ENCODE measurements at regions not wholly inside any gene's neighbourhood (a gene's known extent, or its start where the extent isn't known, plus 50 kb on each side); places are given as distances from the start of the nearest gene placed in this dataset.

DNA sequence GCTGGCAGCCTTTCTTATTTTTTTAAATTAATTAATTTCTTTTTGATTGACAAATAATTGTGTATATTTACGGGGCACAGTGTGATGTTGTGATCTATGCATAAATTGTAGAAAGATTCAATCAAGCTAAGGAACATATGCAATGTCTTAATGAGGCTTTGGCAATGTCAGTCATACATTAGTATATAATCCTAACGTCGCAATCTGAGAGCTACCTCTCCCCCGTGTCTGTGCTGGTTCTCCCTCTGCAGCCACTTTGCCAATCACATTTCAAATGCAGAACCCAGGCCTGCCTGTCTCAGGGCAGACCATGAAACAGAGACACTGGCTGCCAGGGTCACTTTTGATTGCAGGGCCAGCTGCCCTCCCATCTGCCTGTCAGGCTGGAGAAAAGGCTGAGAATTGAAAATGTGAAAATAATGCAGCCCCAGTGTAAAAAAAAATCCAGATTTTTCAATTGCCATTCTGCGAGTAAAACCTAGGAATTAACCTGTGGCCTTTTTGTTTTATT, 56.3 kb downstream of the SLC24A2 start:
- no peak for DNase-seq (ENCODE audit: low spot score)

DNA sequence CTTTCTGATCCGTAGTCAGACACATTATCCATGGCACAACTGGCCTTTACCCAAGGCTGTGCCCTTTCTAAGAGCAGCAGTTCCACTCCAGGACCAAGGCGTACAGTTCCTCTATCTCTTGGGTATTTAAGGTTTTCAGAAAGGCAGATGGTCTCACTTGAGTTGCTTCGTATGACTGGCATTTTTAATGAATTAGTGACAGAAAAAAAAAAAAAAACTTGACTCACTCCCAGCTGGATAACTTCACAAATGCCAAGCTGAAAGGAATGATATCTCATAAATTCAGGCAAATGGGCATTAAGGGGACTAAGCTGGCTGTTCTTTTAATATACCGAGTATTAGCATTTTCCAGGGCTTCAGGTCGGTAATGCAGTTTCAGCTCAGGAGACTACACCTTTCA, 60.7 kb downstream of the SLC24A2 start:
- no peak for DNase-seq (ENCODE audit: low spot score)

DNA sequence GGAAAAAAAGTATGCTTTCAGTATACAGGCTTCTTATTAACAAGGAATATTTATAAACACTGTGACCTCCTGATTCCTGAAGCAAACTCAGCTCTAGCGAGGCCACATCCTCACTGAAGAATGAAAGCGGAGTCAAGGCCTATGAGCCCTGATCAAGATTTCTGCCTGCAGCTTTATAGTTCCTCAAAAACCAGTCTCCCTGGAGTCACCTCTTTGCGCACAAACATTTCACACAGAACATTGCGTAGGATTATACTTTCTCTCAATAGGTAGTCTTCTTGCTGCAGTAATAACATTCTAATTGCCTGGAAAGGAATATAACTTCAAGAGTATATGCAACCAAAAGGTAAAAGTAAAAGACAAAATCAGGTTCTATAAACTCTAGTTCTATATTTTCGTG, 62.9 kb downstream of the SLC24A2 start:
- DNase-seq (ENCODE audit: low spot score), result no peak

- DNase-seq (ENCODE audit: low spot score), result no peak
These were observed 68.5 kb downstream of the SLC24A2 start for GRCh38 chr9:19720377-19720776.

GRCh38 chr9:19703702-19704101, 85.1 kb downstream of the SLC24A2 start:
- no peak for DNase-seq (ENCODE audit: low spot score)

DNA sequence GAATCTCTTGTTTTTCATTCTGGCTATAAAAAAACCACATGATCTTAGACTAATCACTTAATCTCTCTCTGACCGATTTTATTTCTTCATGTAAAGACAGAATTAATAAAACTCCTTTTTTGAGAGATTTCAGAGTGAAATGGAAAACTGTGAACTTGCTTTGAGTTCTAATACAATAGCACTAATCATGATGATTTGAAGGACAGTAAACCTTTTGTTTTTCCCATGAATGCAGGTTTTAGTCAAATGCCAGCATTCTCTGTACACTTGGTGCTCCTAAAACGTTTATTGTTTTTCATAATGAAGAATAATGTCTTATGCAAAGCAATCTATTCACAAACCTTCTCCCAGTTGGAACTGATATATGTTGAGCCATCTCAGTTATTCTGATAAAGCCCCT, 86.8 kb downstream of the SLC24A2 start:
- peak; percentile 92 for DNase-seq (ENCODE audit: low spot score)

DNA sequence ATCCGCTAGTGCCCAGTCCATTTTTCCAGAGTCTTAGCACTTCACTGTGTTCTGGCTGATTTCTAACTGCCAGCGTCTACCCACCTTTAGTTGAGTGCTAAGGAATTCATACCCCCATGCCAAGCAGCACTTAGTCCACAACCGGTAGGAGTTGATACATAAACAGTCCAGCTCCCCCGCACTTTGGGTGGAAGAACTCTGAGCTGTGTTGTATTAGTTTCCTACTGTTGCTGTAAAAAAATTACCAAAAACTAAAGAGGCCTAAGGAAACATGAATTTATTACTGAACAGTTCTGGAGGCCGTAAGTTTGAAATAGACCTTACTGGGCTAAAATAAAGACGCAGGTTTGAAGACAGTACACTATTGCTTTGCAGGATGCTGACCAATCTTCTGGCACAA, 87.6 kb downstream of the SLC24A2 start:
- DNase-seq (ENCODE audit: low spot score), result peak; percentile 38

DNA sequence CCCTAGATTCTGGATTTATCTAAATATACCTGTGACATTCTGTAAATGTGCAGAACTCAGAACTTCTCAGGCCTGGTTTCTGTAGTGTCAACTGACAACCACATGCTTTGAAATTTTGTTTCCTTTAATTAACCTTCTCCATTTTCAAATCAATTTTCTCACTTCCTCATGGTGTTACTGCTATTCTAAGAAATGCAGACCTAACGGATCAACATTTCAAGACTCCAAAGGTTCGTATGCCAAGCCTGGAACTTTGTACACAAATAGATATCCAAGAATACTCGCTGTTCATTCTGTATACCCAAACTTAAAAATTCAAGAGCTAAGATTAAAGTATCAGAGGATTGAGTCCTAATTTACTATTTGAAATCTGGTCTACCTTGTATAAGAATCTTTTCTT, 88.1 kb downstream of the SLC24A2 start:
- DNase-seq (ENCODE audit: low spot score), result peak; percentile 41

DNA sequence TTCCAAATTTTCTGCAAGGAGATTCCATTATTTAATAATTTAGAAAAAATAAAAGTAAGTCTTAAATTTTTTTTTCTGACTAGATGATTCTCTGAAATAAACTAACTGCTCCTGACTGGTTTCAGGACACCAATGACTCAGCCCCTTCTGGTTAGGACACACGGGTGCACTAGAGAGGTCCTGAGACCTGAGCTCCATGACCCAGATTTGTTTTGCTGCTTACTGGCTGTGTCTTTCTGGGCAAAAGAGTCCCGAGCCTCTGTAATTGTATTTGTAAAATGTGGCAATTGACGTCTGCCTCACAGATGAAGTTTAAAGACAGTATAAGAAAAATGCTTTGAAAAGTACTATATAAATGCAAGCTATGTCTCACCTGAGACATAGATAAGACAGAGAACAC, 89.1 kb downstream of the SLC24A2 start:
- DNase-seq (ENCODE audit: low spot score), result peak; percentile 51

- DNase-seq (ENCODE audit: low spot score), result no peak
These were observed 89.9 kb downstream of the SLC24A2 start for GRCh38 chr9:19698960-19699359.

- DNase-seq (ENCODE audit: low spot score), result no peak
These were observed 94.2 kb downstream of the SLC24A2 start for GRCh38 chr9:19694601-19695000.

GRCh38 chr9:19690128-19690527, 98.7 kb downstream of the SLC24A2 start:
- DNase-seq (ENCODE audit: low spot score), result peak; percentile 42

- no peak for DNase-seq (ENCODE audit: low spot score)
These were observed 99.3 kb downstream of the SLC24A2 start for GRCh38 chr9:19689328-19690101.

GRCh38 chr9:19683715-19684114, 105.1 kb downstream of the SLC24A2 start:
- no peak for DNase-seq (ENCODE audit: low spot score)

GRCh38 chr9:19682397-19682796, 106.4 kb downstream of the SLC24A2 start:
- DNase-seq (ENCODE audit: low spot score), result no peak

GRCh38 chr9:19681846-19682245, 107.0 kb downstream of the SLC24A2 start:
- DNase-seq (ENCODE audit: low spot score), result no peak

GRCh38 chr9:19677924-19678323, 110.9 kb downstream of the SLC24A2 start:
- DNase-seq (ENCODE audit: low spot score), result no peak

DNA sequence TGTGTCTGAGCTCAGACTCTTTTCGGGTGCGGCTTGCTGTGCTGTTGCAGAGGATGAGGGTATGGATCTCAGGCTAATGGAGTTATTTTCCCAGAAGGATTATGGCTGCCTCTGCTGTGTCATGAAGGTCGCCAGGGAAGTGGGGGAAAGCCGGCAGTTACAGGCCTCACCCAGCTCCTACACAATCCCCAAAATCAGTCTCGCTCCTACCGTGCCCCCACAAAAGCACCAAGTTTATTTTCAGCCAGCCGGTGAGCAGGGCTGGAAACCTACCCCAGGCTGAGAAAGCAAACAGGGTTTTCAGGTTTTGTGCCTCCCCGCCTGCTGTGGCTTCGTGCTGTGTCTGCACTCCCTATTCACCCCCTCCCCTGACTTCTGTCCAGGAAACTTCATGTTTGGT, 113.3 kb downstream of the SLC24A2 start:
- DNase-seq (ENCODE audit: low spot score), result no peak

DNA sequence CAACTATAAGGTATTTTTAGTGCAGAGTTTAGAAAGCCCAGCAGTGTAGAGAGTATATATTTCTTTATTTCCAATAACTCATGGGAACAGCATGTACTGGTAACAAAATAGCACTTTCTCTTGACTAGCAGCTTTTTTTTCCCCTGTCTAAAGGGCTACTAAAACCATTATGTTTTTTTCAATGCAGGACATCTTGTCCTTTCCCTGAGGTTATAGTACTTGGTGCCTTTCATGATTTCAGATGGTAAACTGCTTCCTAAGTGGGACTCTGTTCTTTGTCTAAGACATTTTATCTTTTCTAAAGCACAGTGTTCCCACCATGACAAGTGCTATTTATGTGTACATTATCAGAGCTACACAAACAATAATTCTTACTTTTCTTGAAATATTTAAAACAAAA, 122.3 kb downstream of the SLC24A2 start:
- DNase-seq (ENCODE audit: low spot score), result no peak

GRCh38 chr9:19665146-19665863, 123.5 kb downstream of the SLC24A2 start:
- no peak for DNase-seq (ENCODE audit: low spot score)

GRCh38 chr9:19663570-19663969, 125.3 kb downstream of the SLC24A2 start:
- DNase-seq (ENCODE audit: low spot score), result no peak

DNA sequence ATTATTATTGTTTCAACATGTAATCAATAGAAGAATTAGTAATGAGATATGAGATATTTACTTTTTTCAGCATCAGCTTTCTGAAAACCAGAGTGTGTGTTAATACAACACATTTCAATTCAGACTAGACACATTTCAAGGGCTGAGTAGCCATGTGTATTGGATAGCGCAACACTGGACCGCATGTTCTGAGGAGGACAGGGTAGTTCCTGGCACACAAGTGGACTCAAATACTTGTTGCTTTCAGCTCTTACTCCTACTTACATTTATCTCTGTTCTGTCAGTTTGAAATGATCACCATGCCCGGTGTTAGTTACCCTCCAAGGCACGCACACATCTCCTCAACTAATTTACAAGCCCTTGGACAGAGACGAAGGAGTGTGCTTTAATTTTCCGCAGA, 126.6 kb downstream of the SLC24A2 start:
- DNase-seq (ENCODE audit: low spot score), result no peak

GRCh38 chr9:19660019-19660418, 128.8 kb downstream of the SLC24A2 start:
- DNase-seq (ENCODE audit: low spot score), result no peak

Data from globus pallidus (tissue), 1 donor.